Activated CD8-positive, alpha-beta T cell treated with anti-CD3 and anti-CD28 coated beads, Interleukin-2, amount 10 ng/mL, durations not matched to agents 7 days and 5 days (primary cell): ENCODE measurements at regions not wholly inside any gene's neighbourhood (a gene's known extent, or its start where the extent isn't known, plus 50 kb on each side); places are given as distances from the start of the nearest gene placed in this dataset.
"Not testable (repeated sequence)": the region's sequence is repeated elsewhere in the genome, so short reads cannot be mapped to it uniquely, and the experiment has no call there.

Experiments used
- ATAC-seq: fragments of 150-1000 bp; cut with Tn5 transposase; one replicate; pipeline ENCODE4 v1.10.0; 2021; ENCODE audit warnings: moderate library complexity
- CTCF ChIA-PET: fragments of 350-600 bp; sonication (Branson Sonifier 250); formaldehyde crosslinking; loops from one replicate; lab custom pipeline; 2021; ENCODE audit warnings: antibody characterized with exemption; lab: Charles Lee
- POLR2A ChIA-PET: fragments of 350-600 bp; sonication (Branson Sonifier 250); formaldehyde crosslinking; loops from one replicate; lab custom pipeline; 2021; ENCODE audit warnings: antibody characterized with exemption; lab: Charles Lee
- DNase-seq: peaks from one replicate; pipeline ENCODE4 v3.0.0-alpha.2; 2020
- H3K27ac Mint-ChIP-seq: one replicate; pipeline ENCODE4 v1.8.0; 2021; ENCODE audit warnings: mild to moderate bottlenecking, mixed read lengths
- H3K27me3 Mint-ChIP-seq: one replicate; pipeline ENCODE4 v1.8.0; 2021; ENCODE audit warnings: low read depth, mixed read lengths
- H3K36me3 Mint-ChIP-seq: one replicate; pipeline ENCODE4 v1.8.0; 2021; ENCODE audit warnings: low read depth, mixed read lengths
- H3K4me1 Mint-ChIP-seq: one replicate; pipeline ENCODE4 v1.8.0; 2021; ENCODE audit warnings: low read depth, mixed read lengths
- H3K4me3 Mint-ChIP-seq: one replicate; pipeline ENCODE4 v1.8.0; 2021; ENCODE audit warnings: mild to moderate bottlenecking, mixed read lengths
- H3K9me3 Mint-ChIP-seq: one replicate; pipeline ENCODE4 v1.8.0; 2022; ENCODE audit warnings: mixed read lengths; ENCODE audit not compliant: insufficient read depth

GRCh38 chr16:8053437-8053836, 536.9 kb downstream of the TMEM114 start:
- no peak for ATAC-seq
- DNase-seq = no peak
- ChIA-PET CTCF (no interaction called here), POLR2A (no interaction called here)
- Mint-ChIP-seq H3K4me3 (no peak overlapping the region), H3K27me3 (no peaks in the 10 kb centered on the region), H3K4me1 (no peaks in the 10 kb centered on the region), H3K9me3 (peaks cover 17% of the 10 kb centered on the region), H3K36me3 (no peaks in the 10 kb centered on the region), H3K27ac (no peak overlapping the region)

- peaks cover 20% of the 10 kb centered on the region for H3K9me3 Mint-ChIP-seq
- H3K36me3 Mint-ChIP-seq = no peaks in the 10 kb centered on the region
- ChIA-PET POLR2A (no interaction called here), CTCF (no interaction called here)
- no peaks in the 10 kb centered on the region for H3K4me1 Mint-ChIP-seq
- no peaks in the 10 kb centered on the region for H3K27me3 Mint-ChIP-seq
- ATAC-seq (no peak), DNase-seq (no peak)
- H3K4me3 Mint-ChIP-seq = no peak overlapping the region
- no peak overlapping the region for H3K27ac Mint-ChIP-seq
Measured at GRCh38 chr16:8048433-8048832, 541.9 kb downstream of the TMEM114 start.

- POLR2A ChIA-PET = no interaction called here
- ATAC-seq = no peak
- H3K36me3 Mint-ChIP-seq = no peaks in the 10 kb centered on the region
Measured at GRCh38 chr16:8047736-8048135, 542.6 kb downstream of the TMEM114 start.

GRCh38 chr16:8044796-8045195, 545.5 kb downstream of the TMEM114 start:
- ChIA-PET CTCF (no interaction called here), POLR2A (no interaction called here)
- no peak overlapping the region for H3K27ac Mint-ChIP-seq

More at GRCh38 chr16:8047736-8048135, 542.6 kb downstream of the TMEM114 start:
- H3K4me3 Mint-ChIP-seq = no peak overlapping the region
- CTCF ChIA-PET = no interaction called here
- H3K4me1 Mint-ChIP-seq = no peaks in the 10 kb centered on the region
- DNase-seq = no peak
- H3K9me3 Mint-ChIP-seq = peaks cover 22% of the 10 kb centered on the region
- no peak overlapping the region for H3K27ac Mint-ChIP-seq
- no peaks in the 10 kb centered on the region for H3K27me3 Mint-ChIP-seq

GRCh38 chr16:8032406-8032805, 557.9 kb downstream of the TMEM114 start:
- no peaks in the 10 kb centered on the region for H3K27me3 Mint-ChIP-seq
- CTCF ChIA-PET = no interaction called here
- POLR2A ChIA-PET = no interaction called here
- H3K27ac Mint-ChIP-seq = no peak overlapping the region
- DNase-seq (no peak), ATAC-seq (no peak)
- no peak overlapping the region for H3K4me3 Mint-ChIP-seq
- H3K4me1 Mint-ChIP-seq = no peaks in the 10 kb centered on the region
- peaks cover 11% of the 10 kb centered on the region for H3K9me3 Mint-ChIP-seq
- H3K36me3 Mint-ChIP-seq = no peaks in the 10 kb centered on the region

More at GRCh38 chr16:8044796-8045195, 545.5 kb downstream of the TMEM114 start:
- DNase-seq = no peak
- ATAC-seq = no peak
- H3K4me3 Mint-ChIP-seq = no peak overlapping the region
- H3K36me3 Mint-ChIP-seq = no peaks in the 10 kb centered on the region
- H3K9me3 Mint-ChIP-seq = peaks cover 16% of the 10 kb centered on the region
- no peaks in the 10 kb centered on the region for H3K4me1 Mint-ChIP-seq
- no peaks in the 10 kb centered on the region for H3K27me3 Mint-ChIP-seq

GRCh38 chr16:8030004-8030403, 560.3 kb downstream of the TMEM114 start:
- H3K9me3 Mint-ChIP-seq = peaks cover 16% of the 10 kb centered on the region
- ATAC-seq, CTCF ChIA-PET, H3K36me3 Mint-ChIP-seq, POLR2A ChIA-PET, H3K4me3 Mint-ChIP-seq, H3K27ac Mint-ChIP-seq, DNase-seq, H3K4me1 Mint-ChIP-seq, H3K27me3 Mint-ChIP-seq: not testable (repeated sequence)

- Mint-ChIP-seq H3K4me3 (no peak overlapping the region), H3K27me3 (no peaks in the 10 kb centered on the region), H3K36me3 (no peaks in the 10 kb centered on the region), H3K9me3 (peaks cover 12% of the 10 kb centered on the region), H3K4me1 (no peaks in the 10 kb centered on the region), H3K27ac (no peak overlapping the region)
- ChIA-PET POLR2A (no interaction called here), CTCF (no interaction called here)
- DNase-seq = peak; percentile 21
- no peak for ATAC-seq
Measured at GRCh38 chr16:8026450-8026849, 563.9 kb downstream of the TMEM114 start.

GRCh38 chr16:8023326-8023725, 567.0 kb downstream of the TMEM114 start:
- CTCF ChIA-PET = no interaction called here
- POLR2A ChIA-PET = no interaction called here
- Mint-ChIP-seq H3K36me3 (no peaks in the 10 kb centered on the region), H3K4me1 (no peaks in the 10 kb centered on the region), H3K27me3 (no peaks in the 10 kb centered on the region), H3K4me3 (no peak overlapping the region), H3K9me3 (peaks cover 7% of the 10 kb centered on the region), H3K27ac (no peak overlapping the region)
- ATAC-seq (no peak), DNase-seq (no peak)

GRCh38 chr16:8005096-8005860, 585.0 kb downstream of the TMEM114 start:
- CTCF ChIA-PET = no interaction called here
- DNase-seq (no peak), ATAC-seq (no peak)
- H3K4me1 Mint-ChIP-seq = no peaks in the 10 kb centered on the region
- H3K27me3 Mint-ChIP-seq = no peaks in the 10 kb centered on the region
- H3K4me3 Mint-ChIP-seq = no peak overlapping the region
- H3K36me3 Mint-ChIP-seq = no peaks in the 10 kb centered on the region
- POLR2A ChIA-PET = no interaction called here
- H3K27ac Mint-ChIP-seq = no peak overlapping the region
- H3K9me3 Mint-ChIP-seq = peaks cover 18% of the 10 kb centered on the region

- Mint-ChIP-seq H3K27ac (no peak overlapping the region), H3K4me1 (no peaks in the 10 kb centered on the region), H3K9me3 (peaks cover 16% of the 10 kb centered on the region), H3K36me3 (no peaks in the 10 kb centered on the region), H3K4me3 (no peak overlapping the region), H3K27me3 (no peaks in the 10 kb centered on the region)
- ChIA-PET CTCF (no interaction called here), POLR2A (no interaction called here)
- no peak for DNase-seq
- no peak for ATAC-seq
Measured at GRCh38 chr16:7998789-7999453, 591.4 kb downstream of the TMEM114 start.

GRCh38 chr16:7997966-7998365, 592.3 kb downstream of the TMEM114 start:
- no peaks in the 10 kb centered on the region for H3K4me1 Mint-ChIP-seq
- peaks cover 11% of the 10 kb centered on the region for H3K9me3 Mint-ChIP-seq
- ATAC-seq = no peak
- no peak overlapping the region for H3K27ac Mint-ChIP-seq
- no peaks in the 10 kb centered on the region for H3K27me3 Mint-ChIP-seq
- H3K4me3 Mint-ChIP-seq = no peak overlapping the region
- ChIA-PET CTCF (no interaction called here), POLR2A (no interaction called here)
- no peak for DNase-seq
- H3K36me3 Mint-ChIP-seq = no peaks in the 10 kb centered on the region

GRCh38 chr16:7992616-7993015, 597.7 kb downstream of the TMEM114 start:
- DNase-seq (no peak), ATAC-seq (no peak)
- Mint-ChIP-seq H3K36me3 (no peaks in the 10 kb centered on the region), H3K4me1 (no peaks in the 10 kb centered on the region), H3K27me3 (no peaks in the 10 kb centered on the region), H3K4me3 (no peak overlapping the region), H3K27ac (no peak overlapping the region), H3K9me3 (peaks cover 6% of the 10 kb centered on the region)
- POLR2A ChIA-PET = no interaction called here
- CTCF ChIA-PET = no interaction called here
